Osteoblast (primary cell): ENCODE measurements at regions not wholly inside any gene's neighbourhood (a gene's known extent, or its start where the extent isn't known, plus 50 kb on each side); places are given as distances from the start of the nearest gene placed in this dataset.

Source experiments
- DNase-seq: peaks from one replicate; pipeline ENCODE4 v3.0.0; 2011; ENCODE audit warnings: low spot score, mixed read lengths; ENCODE audit not compliant: insufficient read length; ENCODE audit errors: missing footprints
- H2AFZ ChIP-seq: 2 replicates; pipeline ENCODE4 v1.6.0; 2011; ENCODE audit warnings: mild to moderate bottlenecking, low read length
- H3K27ac ChIP-seq: 2 replicates; pipeline ENCODE4 v1.5.1; 2011; ENCODE audit warnings: mild to moderate bottlenecking, low read depth, low read length, moderate library complexity
- H3K27me3 ChIP-seq: 2 replicates; pipeline ENCODE4 v1.6.0; 2012; ENCODE audit warnings: mild to moderate bottlenecking, control low read depth, inconsistent platforms, low read length, moderate library complexity; ENCODE audit not compliant: insufficient read depth
- H3K36me3 ChIP-seq: 2 replicates; pipeline ENCODE4 v1.5.1; 2011; ENCODE audit warnings: mild to moderate bottlenecking, low read length, control low read depth, moderate library complexity; ENCODE audit not compliant: insufficient read depth
- H3K4me1 ChIP-seq: 2 replicates; pipeline ENCODE4 v1.5.1; 2011; ENCODE audit warnings: mild to moderate bottlenecking, low read length, control low read depth, moderate library complexity; ENCODE audit not compliant: insufficient read depth
- H3K4me2 ChIP-seq: 2 replicates; pipeline ENCODE4 v1.6.0; 2011; ENCODE audit warnings: mild to moderate bottlenecking, low read length; ENCODE audit not compliant: insufficient read depth
- H3K4me3 ChIP-seq: fragments of 200-600 bp; sonication (generic); 3 replicates; pipeline ENCODE4 v1.5.1; 2012; ENCODE audit warnings: mild to moderate bottlenecking, low read length, inconsistent platforms; ENCODE audit not compliant: insufficient read depth
- H3K79me2 ChIP-seq: 2 replicates; pipeline ENCODE4 v1.6.0; 2012; ENCODE audit warnings: mild to moderate bottlenecking, low read length, control low read depth, inconsistent platforms; ENCODE audit not compliant: insufficient read depth
- H3K9me3 ChIP-seq: 2 replicates; pipeline ENCODE4 v1.5.1; 2011; ENCODE audit warnings: low read depth, low read length, control low read depth
- H4K20me1 ChIP-seq: 2 replicates; pipeline ENCODE4 v1.6.0; 2012; ENCODE audit warnings: mild to moderate bottlenecking, low read length, control low read depth; ENCODE audit not compliant: insufficient read depth
- TF ChIP-seq, protein P1 (sequence below): IDR thresholded peaks from 2 replicates; pipeline ENCODE4 v1.5.1; 2011; ENCODE audit warnings: mild to moderate bottlenecking, low read depth, low read length, moderate library complexity; ENCODE audit errors: extremely low read depth

DNA sequence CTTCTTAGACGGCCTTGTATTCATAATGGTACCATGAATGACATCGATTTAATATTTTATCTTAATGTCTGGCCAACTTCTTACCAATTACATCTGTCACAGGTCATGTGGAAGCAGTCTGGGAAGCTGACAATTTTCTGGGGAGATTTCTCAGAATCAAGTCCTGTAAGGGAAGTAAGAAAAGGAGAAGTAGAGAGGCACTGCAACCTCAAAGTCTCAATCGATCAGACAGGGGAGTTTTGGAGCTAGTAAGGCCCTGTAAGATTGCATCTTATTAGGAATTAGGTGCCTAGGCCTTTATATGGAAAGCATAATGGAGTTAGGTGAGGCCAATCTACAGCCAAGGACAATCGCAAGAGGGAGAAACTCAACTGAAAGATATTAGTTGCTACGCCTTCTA lies 694.6 kb upstream of the SORCS1 start:
- no peak overlapping the region for H3K4me3 ChIP-seq
- H3K36me3 ChIP-seq, result no peaks in the 10 kb centered on the region
- H3K4me2 ChIP-seq, result no peak overlapping the region
- no peaks in the 10 kb centered on the region for H4K20me1 ChIP-seq
- DNase-seq, result no peak
- no peaks in the 10 kb centered on the region for H3K79me2 ChIP-seq
- H2AFZ ChIP-seq, result no peak overlapping the region
- no peaks in the 10 kb centered on the region for H3K27me3 ChIP-seq
- H3K4me1 ChIP-seq, result no peaks in the 10 kb centered on the region
- no peak overlapping the region for H3K27ac ChIP-seq
- H3K9me3 ChIP-seq, result peaks cover 4% of the 10 kb centered on the region
- TF ChIP-seq, protein P1, sequence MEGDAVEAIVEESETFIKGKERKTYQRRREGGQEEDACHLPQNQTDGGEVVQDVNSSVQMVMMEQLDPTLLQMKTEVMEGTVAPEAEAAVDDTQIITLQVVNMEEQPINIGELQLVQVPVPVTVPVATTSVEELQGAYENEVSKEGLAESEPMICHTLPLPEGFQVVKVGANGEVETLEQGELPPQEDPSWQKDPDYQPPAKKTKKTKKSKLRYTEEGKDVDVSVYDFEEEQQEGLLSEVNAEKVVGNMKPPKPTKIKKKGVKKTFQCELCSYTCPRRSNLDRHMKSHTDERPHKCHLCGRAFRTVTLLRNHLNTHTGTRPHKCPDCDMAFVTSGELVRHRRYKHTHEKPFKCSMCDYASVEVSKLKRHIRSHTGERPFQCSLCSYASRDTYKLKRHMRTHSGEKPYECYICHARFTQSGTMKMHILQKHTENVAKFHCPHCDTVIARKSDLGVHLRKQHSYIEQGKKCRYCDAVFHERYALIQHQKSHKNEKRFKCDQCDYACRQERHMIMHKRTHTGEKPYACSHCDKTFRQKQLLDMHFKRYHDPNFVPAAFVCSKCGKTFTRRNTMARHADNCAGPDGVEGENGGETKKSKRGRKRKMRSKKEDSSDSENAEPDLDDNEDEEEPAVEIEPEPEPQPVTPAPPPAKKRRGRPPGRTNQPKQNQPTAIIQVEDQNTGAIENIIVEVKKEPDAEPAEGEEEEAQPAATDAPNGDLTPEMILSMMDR, result no peak

DNA sequence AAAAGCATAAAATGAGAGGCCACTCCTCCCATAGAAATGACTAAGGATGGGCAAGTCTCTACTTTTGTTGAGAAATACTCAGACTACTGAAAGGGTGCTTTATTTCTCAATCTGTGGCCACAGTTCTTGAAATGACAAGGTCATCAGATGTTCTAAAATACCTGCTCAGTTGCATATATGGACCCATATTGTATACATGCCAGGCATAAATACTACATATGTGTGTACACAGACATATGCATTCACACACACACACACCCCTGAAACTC lies 691.5 kb upstream of the SORCS1 start:
- Histone ChIP-seq H3K4me1 (no peaks in the 10 kb centered on the region), H3K27ac (no peak overlapping the region), H3K27me3 (no peaks in the 10 kb centered on the region), H4K20me1 (no peaks in the 10 kb centered on the region), H3K4me2 (no peak overlapping the region), H3K4me3 (no peak overlapping the region), H2AFZ (no peak overlapping the region), H3K9me3 (no peaks in the 10 kb centered on the region), H3K79me2 (no peaks in the 10 kb centered on the region), H3K36me3 (no peaks in the 10 kb centered on the region)
- TF ChIP-seq, protein P1, result no peak
- DNase-seq, result no peak

DNA sequence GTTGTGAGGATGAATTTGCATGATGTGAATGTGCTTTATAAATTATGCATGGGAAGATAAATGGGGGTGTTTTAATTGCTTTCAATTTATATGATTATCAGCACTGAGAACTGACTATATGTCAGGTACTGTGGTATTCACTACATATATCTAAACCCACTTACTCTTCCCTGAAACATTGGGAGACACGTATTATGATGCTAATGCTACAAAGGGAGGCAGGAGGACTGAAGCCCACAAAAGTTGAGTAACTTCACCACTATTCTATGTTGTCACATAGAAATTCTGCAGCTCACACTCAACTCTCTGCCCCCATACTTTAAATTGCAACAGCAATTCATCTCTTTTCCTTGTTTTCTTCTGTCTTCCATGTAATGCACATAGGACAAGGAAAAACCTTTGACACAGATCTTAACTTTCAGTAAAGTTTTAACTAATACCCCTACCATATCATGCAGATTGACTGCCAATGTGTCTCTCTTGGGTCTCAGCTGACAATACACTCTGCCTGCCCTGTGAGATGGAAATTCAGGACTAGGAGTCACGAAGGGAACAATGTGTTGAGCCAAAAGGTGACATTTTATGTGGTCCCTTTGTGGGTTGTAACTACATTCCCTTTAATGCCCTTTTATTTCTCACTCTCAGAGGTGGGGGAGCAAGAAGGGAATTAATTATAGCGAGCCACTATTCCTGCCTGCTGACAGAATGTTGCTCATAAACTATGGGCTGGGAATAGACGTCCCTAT lies 691.0 kb upstream of the SORCS1 start:
- TF ChIP-seq, protein P1, result no peak
- Histone ChIP-seq H3K36me3 (no peaks in the 10 kb centered on the region), H3K9me3 (no peaks in the 10 kb centered on the region), H3K4me3 (no peak overlapping the region), H3K27me3 (no peaks in the 10 kb centered on the region), H3K4me2 (no peak overlapping the region), H3K79me2 (no peaks in the 10 kb centered on the region), H4K20me1 (no peaks in the 10 kb centered on the region), H2AFZ (no peak overlapping the region), H3K4me1 (no peaks in the 10 kb centered on the region), H3K27ac (no peak overlapping the region)
- DNase-seq, result no peak

DNA sequence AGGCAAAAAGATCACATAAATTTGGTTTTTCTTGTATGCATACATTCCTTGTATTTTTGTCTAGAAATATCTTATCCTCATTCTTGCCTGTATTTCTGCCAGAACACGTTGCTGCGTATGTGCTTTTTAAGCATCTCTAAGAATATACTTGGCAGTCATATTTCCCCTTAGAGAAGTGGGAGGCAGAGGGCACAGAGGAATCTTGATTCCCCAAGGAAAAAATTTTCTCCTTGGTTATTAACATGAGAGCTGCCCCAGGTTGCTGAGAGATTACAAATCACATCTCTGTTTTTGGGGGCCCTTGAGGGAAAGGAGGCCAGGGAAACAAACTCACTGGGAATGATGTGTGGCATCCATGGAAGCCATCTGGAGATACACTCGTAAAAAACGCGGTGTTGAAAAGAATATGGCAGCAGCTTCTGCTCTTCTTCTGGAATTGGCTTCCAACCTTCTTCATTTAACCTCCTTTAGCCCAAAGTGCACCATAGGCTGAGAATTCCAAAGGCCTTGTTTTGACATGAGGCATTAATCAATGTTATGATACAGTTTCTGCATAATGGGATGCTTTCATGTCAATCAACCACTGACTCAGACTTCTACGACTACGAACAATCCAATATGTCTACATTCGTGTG lies 684.3 kb upstream of the SORCS1 start:
- no peaks in the 10 kb centered on the region for H3K9me3 ChIP-seq
- TF ChIP-seq, protein P1, result no peak

More for the DNA sequence above, 684.3 kb upstream of the SORCS1 start:
- Histone ChIP-seq H3K36me3 (no peaks in the 10 kb centered on the region), H4K20me1 (no peaks in the 10 kb centered on the region), H3K27me3 (no peaks in the 10 kb centered on the region), H3K27ac (no peak overlapping the region), H3K4me1 (no peaks in the 10 kb centered on the region), H3K79me2 (no peaks in the 10 kb centered on the region), H3K4me3 (no peak overlapping the region), H2AFZ (no peak overlapping the region), H3K4me2 (no peak overlapping the region)
- no peak for DNase-seq
